ENCODE measurements at regions not wholly inside any gene's neighbourhood (a gene's known extent, or its start where the extent isn't known, plus 50 kb on each side); places are given as distances from the start of the nearest gene placed in this dataset.

DNA sequence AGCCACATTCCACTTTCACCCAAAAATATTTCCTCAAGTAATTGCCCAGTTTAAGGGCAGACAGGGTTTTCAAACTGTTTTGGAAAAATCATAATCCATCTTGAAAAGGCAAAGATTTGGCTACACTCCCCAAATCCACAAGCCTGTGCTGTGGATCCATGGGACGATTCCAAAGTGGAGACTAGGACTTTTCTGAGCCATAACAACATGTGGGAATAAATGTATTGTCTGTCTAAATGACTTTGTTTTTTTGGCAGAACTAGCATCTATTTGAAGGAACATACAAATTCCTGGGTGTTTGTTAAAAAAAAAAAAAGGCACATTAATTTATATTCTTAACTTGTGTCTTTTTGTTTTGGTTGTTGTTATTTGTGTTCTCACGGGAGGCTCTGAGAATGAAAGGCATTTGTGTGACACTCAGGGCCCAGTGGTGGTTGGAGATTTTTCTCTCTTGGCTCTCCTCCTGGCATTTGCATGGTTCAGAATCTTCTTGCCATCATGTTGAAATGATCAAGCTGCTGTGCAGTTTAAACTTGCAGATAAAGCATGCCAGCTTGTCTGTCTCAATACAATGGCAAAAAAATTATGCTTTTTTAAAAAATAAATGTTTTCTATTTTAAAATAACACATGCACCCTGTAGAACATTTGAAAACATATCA, 277.4 kb downstream of the EN1 start (continued):
- TF ChIP-seq, protein P1, sequence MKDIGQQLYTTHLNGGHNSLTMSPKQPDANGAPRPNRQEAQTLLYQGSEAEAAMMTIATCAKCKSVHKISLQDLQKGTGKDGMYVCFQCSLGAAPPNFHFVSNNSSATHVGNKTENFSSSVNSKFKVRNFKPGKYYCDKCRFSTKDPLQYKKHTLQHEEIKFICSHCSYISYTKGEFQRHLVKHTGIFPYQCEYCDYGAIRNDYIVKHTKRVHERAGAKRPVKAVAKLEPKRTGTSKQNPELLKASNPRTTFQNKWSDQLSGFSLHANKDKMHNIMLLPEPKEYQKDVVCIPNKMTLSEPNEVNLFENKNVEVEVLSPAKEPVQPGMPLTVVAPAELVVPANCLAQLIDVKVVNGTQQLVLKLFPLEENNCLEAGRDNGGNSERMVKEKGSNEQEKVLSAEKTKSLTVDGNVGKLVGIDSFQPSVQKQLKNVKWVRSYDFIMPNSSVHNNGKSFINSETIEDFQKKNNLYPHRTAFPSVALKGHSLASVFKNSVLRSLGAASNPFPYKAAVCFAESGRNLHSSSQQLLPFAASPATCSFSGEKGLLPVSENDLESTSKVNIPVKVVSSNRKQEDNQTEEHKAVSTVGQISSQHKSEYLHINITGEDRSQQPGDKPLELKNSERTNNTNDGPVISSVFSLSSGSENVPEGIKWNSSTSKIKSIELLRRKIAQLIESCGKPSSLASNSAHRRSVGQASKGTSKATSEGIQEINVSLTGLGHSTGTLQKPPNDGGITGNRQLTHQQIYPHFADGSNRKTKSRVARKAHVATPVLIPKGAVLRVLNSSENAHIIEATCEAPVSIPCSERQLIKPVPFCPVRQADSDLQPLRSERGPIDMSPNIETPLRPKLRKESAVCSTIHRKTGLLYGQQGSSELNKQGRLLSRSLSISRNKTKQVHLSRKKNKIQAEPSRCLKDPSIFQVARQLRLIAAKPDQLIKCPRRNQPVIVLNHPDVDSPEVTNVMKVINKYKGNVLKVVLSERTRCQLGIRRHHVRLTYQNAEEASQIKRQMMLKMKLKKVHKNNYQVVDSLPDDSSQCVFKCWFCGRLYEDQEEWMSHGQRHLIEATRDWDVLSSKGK (CRISPR knock-in tag; IDR thresholded peaks at IDR 0.05), result no peak

DNA sequence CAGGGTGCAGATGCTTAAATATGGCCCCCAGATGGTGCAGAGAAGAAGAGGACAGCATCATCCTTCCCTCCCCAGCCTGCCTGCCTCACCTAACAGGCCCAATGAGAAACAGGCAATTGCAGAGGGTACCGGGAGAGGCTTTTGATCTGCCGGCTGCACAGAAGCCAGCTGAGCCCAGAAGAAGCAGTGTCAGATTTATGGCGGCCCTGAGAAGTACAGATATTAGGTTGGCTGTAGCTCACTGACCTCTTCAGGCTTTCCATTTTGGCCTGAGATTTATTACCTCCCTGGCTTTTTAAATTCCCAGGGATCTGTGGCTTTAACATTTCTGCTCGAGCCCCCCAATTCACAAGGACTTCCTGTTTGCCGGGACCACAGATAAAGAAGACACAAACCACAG, 278.7 kb downstream of the EN1 start:
- H3K27me3 ChIP-seq (ENCODE audit: control insufficient read depth in 2 of 2, insufficient read depth in 2 of 2, low read length in 2 of 2), result peaks cover 0 to 29% of the 10 kb centered on the region in 2 experiments; a peak in 2 of 5 replicates
- H3K79me2 ChIP-seq (ENCODE audit: control insufficient read depth, insufficient read depth, low read length), result no peaks in the 10 kb centered on the region
- H3K36me3 ChIP-seq (ENCODE audit: control insufficient read depth, insufficient read depth, low read length), result no peaks in the 10 kb centered on the region
- no peak overlapping the region for H2AFZ ChIP-seq (ENCODE audit: low read depth, low read length)
- DNase-seq (ENCODE audit: extremely low read depth in 1 of 4, low spot score in 3 of 4), result no peak
- H4K20me1 ChIP-seq (replicated peaks; ENCODE audit: control insufficient read depth, insufficient read depth, low read length), result no peaks in the 10 kb centered on the region
- no peak overlapping the region for H3K4me2 ChIP-seq (ENCODE audit: insufficient read depth, low read length)
- ChIA-PET CTCF (ENCODE audit: low intra/inter-chr PET ratio) (no interaction called here), POLR2A (interaction anchor here (0.6 to 0.8 kb wide), 2 partner anchors 13 to 357 kb away, joined by 3 read pairs; no protein-coding TSS in a partner anchor)
- in situ Hi-C loops (cut with MboI), result no loop called here
- TF ChIP-seq ZNF431 (CRISPR knock-in tag; IDR thresholded peaks at IDR 0.05), result no peak
- TF ChIP-seq, protein P2, sequence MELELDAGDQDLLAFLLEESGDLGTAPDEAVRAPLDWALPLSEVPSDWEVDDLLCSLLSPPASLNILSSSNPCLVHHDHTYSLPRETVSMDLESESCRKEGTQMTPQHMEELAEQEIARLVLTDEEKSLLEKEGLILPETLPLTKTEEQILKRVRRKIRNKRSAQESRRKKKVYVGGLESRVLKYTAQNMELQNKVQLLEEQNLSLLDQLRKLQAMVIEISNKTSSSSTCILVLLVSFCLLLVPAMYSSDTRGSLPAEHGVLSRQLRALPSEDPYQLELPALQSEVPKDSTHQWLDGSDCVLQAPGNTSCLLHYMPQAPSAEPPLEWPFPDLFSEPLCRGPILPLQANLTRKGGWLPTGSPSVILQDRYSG (tag; conservative IDR thresholded peaks at IDR 0.05; ENCODE audit: low read depth), result no peak
- no peak for TF ChIP-seq MEIS2 (IDR thresholded peaks at IDR 0.05; ENCODE audit: partially characterized antibody)
- TF ChIP-seq, protein P3, sequence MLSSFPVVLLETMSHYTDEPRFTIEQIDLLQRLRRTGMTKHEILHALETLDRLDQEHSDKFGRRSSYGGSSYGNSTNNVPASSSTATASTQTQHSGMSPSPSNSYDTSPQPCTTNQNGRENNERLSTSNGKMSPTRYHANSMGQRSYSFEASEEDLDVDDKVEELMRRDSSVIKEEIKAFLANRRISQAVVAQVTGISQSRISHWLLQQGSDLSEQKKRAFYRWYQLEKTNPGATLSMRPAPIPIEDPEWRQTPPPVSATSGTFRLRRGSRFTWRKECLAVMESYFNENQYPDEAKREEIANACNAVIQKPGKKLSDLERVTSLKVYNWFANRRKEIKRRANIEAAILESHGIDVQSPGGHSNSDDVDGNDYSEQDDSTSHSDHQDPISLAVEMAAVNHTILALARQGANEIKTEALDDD (IDR thresholded peaks at IDR 0.05), result no peak
- no peaks in the 10 kb centered on the region for H3K9me3 ChIP-seq (replicated peaks; ENCODE audit: control insufficient read depth, insufficient read depth, low read depth, low read length)
- 0% methylated on average over 5 of the region's 5 CpGs for WGBS (ENCODE audit: insufficient coverage, low coverage, missing lambda C conversion rate)
- no peak overlapping the region for H3K9ac ChIP-seq (ENCODE audit: insufficient read depth in 1 of 2, low read depth in 2 of 2, low read length in 2 of 2)
- FAIRE-seq, result no peak
- no peak for ATAC-seq
- no peaks in the 10 kb centered on the region for H3K4me1 ChIP-seq (replicated peaks in 1 of 2; ENCODE audit: control insufficient read depth in 2 of 2, insufficient read depth in 2 of 2, low read length in 2 of 2)
- H3K4me3 ChIP-seq, result no peak overlapping the region
- intact Hi-C loops (cut with micrococcal nuclease), result no loop called here
- no peaks in the 10 kb centered on the region for H3K9me1 ChIP-seq (ENCODE audit: control insufficient read depth, insufficient read depth, low read length)
- H3K27ac ChIP-seq (ENCODE audit: extremely low read depth, low read depth, low read length), result no peak overlapping the region
- BruUV-seq (replicated peaks), result no TSS peak

Measured in K562 (cell line).